ENCODE measurements at regions not wholly inside any gene's neighbourhood (a gene's known extent, or its start where the extent isn't known, plus 50 kb on each side); places are given as distances from the start of the nearest gene placed in this dataset.

GRCh38 chr2:2874341-2874740 lies 503.3 kb downstream of the EIPR1 start:
- Histone ChIP-seq H3K36me3 (no peaks in the 10 kb centered on the region), H3K27ac (no peak overlapping the region), H3K27me3 (no peaks in the 10 kb centered on the region), H3K4me3 (no peak overlapping the region), H3K4me1 (no peaks in the 10 kb centered on the region), H3K9me3 (no peaks in the 10 kb centered on the region)
- TF ChIP-seq CTCF (IDR thresholded peaks at IDR 0.05), result no peak
- DNase-seq (ENCODE audit: low spot score in 2 of 2), result no peak
- intact Hi-C loops (cut with DNase I), result no loop called here

GRCh38 chr2:2873450-2873811 lies 504.2 kb downstream of the EIPR1 start:
- Histone ChIP-seq H3K27me3 (no peaks in the 10 kb centered on the region), H3K4me1 (no peaks in the 10 kb centered on the region), H3K36me3 (no peaks in the 10 kb centered on the region), H3K27ac (no peak overlapping the region), H3K9me3 (no peaks in the 10 kb centered on the region), H3K4me3 (no peak overlapping the region)
- DNase-seq (ENCODE audit: low spot score in 2 of 2), result no peak
- no peak for TF ChIP-seq CTCF (IDR thresholded peaks at IDR 0.05)
- intact Hi-C loops (cut with DNase I), result no loop called here

- intact Hi-C loops (cut with DNase I), result no loop called here
These were observed 504.7 kb downstream of the EIPR1 start for GRCh38 chr2:2872713-2873449.

GRCh38 chr2:2872309-2872617 lies 505.4 kb downstream of the EIPR1 start:
- no peak for DNase-seq (ENCODE audit: low spot score in 2 of 2)
- intact Hi-C loops (cut with DNase I), result no loop called here

More at GRCh38 chr2:2872713-2873449, 504.7 kb downstream of the EIPR1 start:
- no peak overlapping the region for H3K27ac ChIP-seq
- H3K4me3 ChIP-seq, result no peak overlapping the region
- no peak for TF ChIP-seq CTCF (IDR thresholded peaks at IDR 0.05)
- H3K27me3 ChIP-seq, result no peaks in the 10 kb centered on the region
- no peak for DNase-seq (ENCODE audit: low spot score in 2 of 2)
- no peaks in the 10 kb centered on the region for H3K9me3 ChIP-seq
- no peaks in the 10 kb centered on the region for H3K4me1 ChIP-seq
- H3K36me3 ChIP-seq, result no peaks in the 10 kb centered on the region

GRCh38 chr2:2871480-2872308 lies 505.9 kb downstream of the EIPR1 start:
- Histone ChIP-seq H3K36me3 (no peaks in the 10 kb centered on the region), H3K27me3 (no peaks in the 10 kb centered on the region), H3K4me3 (no peak overlapping the region), H3K27ac (no peak overlapping the region), H3K4me1 (no peaks in the 10 kb centered on the region), H3K9me3 (no peaks in the 10 kb centered on the region)
- no peak for DNase-seq (ENCODE audit: low spot score in 2 of 2)
- intact Hi-C loops (cut with DNase I), result no loop called here
- no peak for TF ChIP-seq CTCF (IDR thresholded peaks at IDR 0.05)

More at GRCh38 chr2:2872309-2872617, 505.4 kb downstream of the EIPR1 start:
- TF ChIP-seq CTCF (IDR thresholded peaks at IDR 0.05), result no peak
- no peaks in the 10 kb centered on the region for H3K9me3 ChIP-seq
- no peaks in the 10 kb centered on the region for H3K4me1 ChIP-seq
- no peak overlapping the region for H3K4me3 ChIP-seq
- no peaks in the 10 kb centered on the region for H3K36me3 ChIP-seq
- H3K27ac ChIP-seq, result no peak overlapping the region
- no peaks in the 10 kb centered on the region for H3K27me3 ChIP-seq
